Osteoblast (primary cell): ENCODE measurements at regions not wholly inside any gene's neighbourhood (a gene's known extent, or its start where the extent isn't known, plus 50 kb on each side); places are given as distances from the start of the nearest gene placed in this dataset.

Source experiments
- DNase-seq: peaks from one replicate; pipeline ENCODE4 v3.0.0; 2011; ENCODE audit warnings: low spot score, mixed read lengths; ENCODE audit not compliant: insufficient read length; ENCODE audit errors: missing footprints
- H2AFZ ChIP-seq: 2 replicates; pipeline ENCODE4 v1.6.0; 2011; ENCODE audit warnings: mild to moderate bottlenecking, low read length
- H3K27ac ChIP-seq: 2 replicates; pipeline ENCODE4 v1.5.1; 2011; ENCODE audit warnings: mild to moderate bottlenecking, low read depth, low read length, moderate library complexity
- H3K27me3 ChIP-seq: 2 replicates; pipeline ENCODE4 v1.6.0; 2012; ENCODE audit warnings: mild to moderate bottlenecking, control low read depth, inconsistent platforms, low read length, moderate library complexity; ENCODE audit not compliant: insufficient read depth
- H3K36me3 ChIP-seq: 2 replicates; pipeline ENCODE4 v1.5.1; 2011; ENCODE audit warnings: mild to moderate bottlenecking, low read length, control low read depth, moderate library complexity; ENCODE audit not compliant: insufficient read depth
- H3K4me1 ChIP-seq: 2 replicates; pipeline ENCODE4 v1.5.1; 2011; ENCODE audit warnings: mild to moderate bottlenecking, low read length, control low read depth, moderate library complexity; ENCODE audit not compliant: insufficient read depth
- H3K4me2 ChIP-seq: 2 replicates; pipeline ENCODE4 v1.6.0; 2011; ENCODE audit warnings: mild to moderate bottlenecking, low read length; ENCODE audit not compliant: insufficient read depth
- H3K4me3 ChIP-seq: fragments of 200-600 bp; sonication (generic); 3 replicates; pipeline ENCODE4 v1.5.1; 2012; ENCODE audit warnings: mild to moderate bottlenecking, low read length, inconsistent platforms; ENCODE audit not compliant: insufficient read depth
- H3K79me2 ChIP-seq: 2 replicates; pipeline ENCODE4 v1.6.0; 2012; ENCODE audit warnings: mild to moderate bottlenecking, low read length, control low read depth, inconsistent platforms; ENCODE audit not compliant: insufficient read depth
- H3K9me3 ChIP-seq: 2 replicates; pipeline ENCODE4 v1.5.1; 2011; ENCODE audit warnings: low read depth, low read length, control low read depth
- H4K20me1 ChIP-seq: 2 replicates; pipeline ENCODE4 v1.6.0; 2012; ENCODE audit warnings: mild to moderate bottlenecking, low read length, control low read depth; ENCODE audit not compliant: insufficient read depth
- TF ChIP-seq, protein P1 (sequence below): IDR thresholded peaks from 2 replicates; pipeline ENCODE4 v1.5.1; 2011; ENCODE audit warnings: mild to moderate bottlenecking, low read depth, low read length, moderate library complexity; ENCODE audit errors: extremely low read depth

DNA sequence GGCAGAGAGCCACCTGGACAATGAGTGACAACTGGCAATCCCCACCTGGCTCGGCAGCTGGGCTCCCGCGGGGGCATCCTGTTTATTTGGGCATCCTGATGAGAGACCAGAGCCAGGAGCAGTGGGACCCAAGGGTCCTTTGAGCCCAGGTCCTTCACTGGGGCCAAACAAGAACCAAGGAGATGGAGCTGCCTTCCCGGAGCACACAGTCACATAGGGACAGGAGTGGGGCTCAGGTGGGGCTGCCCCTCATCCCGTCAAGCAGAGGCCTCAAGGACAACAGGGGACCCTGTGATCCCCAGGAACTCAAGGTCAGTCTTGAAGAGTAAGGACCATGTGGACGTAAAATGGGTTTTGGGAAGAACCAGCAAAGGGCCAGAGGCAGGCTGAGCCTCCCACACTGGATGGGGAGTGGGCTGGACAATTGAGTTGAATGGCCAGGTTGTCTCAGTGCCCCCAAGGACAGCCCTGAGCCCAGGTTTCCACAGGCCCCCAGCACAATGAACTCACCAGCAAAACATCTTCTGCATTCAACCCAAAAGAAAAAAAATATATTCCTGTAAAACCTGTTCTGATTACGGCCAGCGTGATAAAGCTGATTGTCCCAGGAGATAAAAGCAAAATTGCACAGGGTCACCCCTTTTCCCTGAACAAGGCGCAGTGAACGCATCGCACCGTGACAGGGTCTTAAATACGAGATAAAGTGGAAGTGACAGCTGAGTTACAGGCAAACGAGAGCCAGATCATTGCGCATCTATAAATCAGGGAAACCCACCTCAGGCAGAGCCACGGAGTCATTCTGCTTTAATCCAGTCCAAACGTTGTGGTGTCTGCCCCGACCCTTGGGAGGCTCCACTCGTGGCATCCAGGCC is 86.2 kb downstream of the ANKRD60 start:
- Histone ChIP-seq H3K4me3 (no peak overlapping the region), H3K79me2 (no peaks in the 10 kb centered on the region), H3K4me2 (no peak overlapping the region), H3K27ac (no peak overlapping the region), H3K4me1 (no peaks in the 10 kb centered on the region), H2AFZ (no peak overlapping the region), H3K36me3 (no peaks in the 10 kb centered on the region), H3K27me3 (peaks cover 15% of the 10 kb centered on the region), H4K20me1 (no peaks in the 10 kb centered on the region), H3K9me3 (no peaks in the 10 kb centered on the region)
- TF ChIP-seq, protein P1, sequence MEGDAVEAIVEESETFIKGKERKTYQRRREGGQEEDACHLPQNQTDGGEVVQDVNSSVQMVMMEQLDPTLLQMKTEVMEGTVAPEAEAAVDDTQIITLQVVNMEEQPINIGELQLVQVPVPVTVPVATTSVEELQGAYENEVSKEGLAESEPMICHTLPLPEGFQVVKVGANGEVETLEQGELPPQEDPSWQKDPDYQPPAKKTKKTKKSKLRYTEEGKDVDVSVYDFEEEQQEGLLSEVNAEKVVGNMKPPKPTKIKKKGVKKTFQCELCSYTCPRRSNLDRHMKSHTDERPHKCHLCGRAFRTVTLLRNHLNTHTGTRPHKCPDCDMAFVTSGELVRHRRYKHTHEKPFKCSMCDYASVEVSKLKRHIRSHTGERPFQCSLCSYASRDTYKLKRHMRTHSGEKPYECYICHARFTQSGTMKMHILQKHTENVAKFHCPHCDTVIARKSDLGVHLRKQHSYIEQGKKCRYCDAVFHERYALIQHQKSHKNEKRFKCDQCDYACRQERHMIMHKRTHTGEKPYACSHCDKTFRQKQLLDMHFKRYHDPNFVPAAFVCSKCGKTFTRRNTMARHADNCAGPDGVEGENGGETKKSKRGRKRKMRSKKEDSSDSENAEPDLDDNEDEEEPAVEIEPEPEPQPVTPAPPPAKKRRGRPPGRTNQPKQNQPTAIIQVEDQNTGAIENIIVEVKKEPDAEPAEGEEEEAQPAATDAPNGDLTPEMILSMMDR: no peak
- DNase-seq: no peak

DNA sequence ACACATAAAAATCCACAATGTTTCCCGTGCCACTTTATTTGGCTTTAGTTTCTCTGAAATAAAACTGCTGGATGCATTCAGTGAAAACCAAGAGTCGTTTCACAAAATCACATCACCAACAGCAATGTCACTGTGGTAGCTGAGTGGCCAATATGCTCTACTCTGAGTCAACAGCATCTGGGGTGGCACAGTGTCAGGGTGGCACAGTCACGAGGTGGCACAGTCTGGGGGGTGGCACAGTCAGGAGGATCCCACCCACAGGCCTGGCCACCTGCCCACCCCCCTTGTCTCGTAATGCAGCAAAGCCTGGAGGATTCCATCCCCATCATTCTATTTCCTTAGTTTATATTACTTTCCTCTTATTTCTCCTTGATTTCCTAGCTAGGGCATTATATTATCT is 87.0 kb downstream of the ANKRD60 start:
- TF ChIP-seq, protein P1: no peak
- no peak overlapping the region for H2AFZ ChIP-seq
- H3K27me3 ChIP-seq: peaks cover 21% of the 10 kb centered on the region
- no peak overlapping the region for H3K4me3 ChIP-seq
- H3K36me3 ChIP-seq: no peaks in the 10 kb centered on the region
- no peaks in the 10 kb centered on the region for H4K20me1 ChIP-seq
- DNase-seq: no peak
- H3K9me3 ChIP-seq: no peaks in the 10 kb centered on the region
- no peak overlapping the region for H3K4me2 ChIP-seq
- no peaks in the 10 kb centered on the region for H3K79me2 ChIP-seq
- no peak overlapping the region for H3K27ac ChIP-seq
- H3K4me1 ChIP-seq: no peaks in the 10 kb centered on the region

DNA sequence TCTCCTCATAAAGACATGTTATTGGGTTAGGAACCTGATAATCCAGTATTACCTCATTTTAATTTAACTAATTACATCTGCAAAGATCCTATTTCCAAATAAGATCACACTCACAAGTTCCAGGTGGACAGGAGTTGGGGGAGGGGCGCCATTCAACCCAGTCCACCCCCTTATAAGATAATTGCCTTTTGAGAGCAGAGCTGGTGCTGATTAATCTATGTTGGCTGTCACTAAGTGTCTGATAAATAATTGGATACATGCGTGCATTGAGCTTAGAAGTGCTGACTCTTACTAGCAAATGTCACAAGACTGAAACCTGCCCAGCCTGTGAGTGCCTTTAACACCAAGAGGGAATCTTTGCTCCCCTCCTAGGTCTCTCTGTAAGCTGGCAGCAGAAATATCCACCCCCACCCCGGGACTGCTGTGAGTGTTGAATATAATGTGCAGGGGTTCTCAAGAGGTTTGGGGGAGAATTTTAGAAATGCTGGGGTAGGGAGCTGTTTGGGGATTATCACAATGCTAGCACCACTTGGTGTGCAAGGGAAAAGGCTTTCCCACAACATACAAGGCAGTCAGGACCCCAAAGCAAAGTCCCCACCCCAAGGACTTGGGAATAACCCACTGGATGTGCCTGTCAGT is 87.5 kb downstream of the ANKRD60 start:
- Histone ChIP-seq H3K27me3 (peaks cover 26% of the 10 kb centered on the region), H3K27ac (no peak overlapping the region), H2AFZ (no peak overlapping the region), H4K20me1 (no peaks in the 10 kb centered on the region), H3K4me2 (no peak overlapping the region), H3K4me3 (no peak overlapping the region), H3K79me2 (no peaks in the 10 kb centered on the region), H3K9me3 (no peaks in the 10 kb centered on the region), H3K4me1 (no peaks in the 10 kb centered on the region), H3K36me3 (no peaks in the 10 kb centered on the region)
- no peak for DNase-seq
- TF ChIP-seq, protein P1: no peak
